Activated B cell treated with CpG ODN at 0.5 μM for 24 hours (primary cell): ENCODE measurements at regions not wholly inside any gene's neighbourhood (a gene's known extent, or its start where the extent isn't known, plus 50 kb on each side); places are given as distances from the start of the nearest gene placed in this dataset.
A peak's percentile ranks its signal among the peaks of the same experiment; 100 is the strongest.

Source experiments
- ATAC-seq: fragments of 200-7000 bp; cut with Tn5 transposase; one replicate; pipeline ENCODE4 v1.10.0; 2021; ENCODE audit warnings: low read depth, mild to moderate bottlenecking, moderate library complexity
- CTCF ChIA-PET: fragments of 350-600 bp; sonication (Branson Sonifier 250); formaldehyde crosslinking; loops from one replicate; lab custom pipeline; 2021; ENCODE audit warnings: antibody characterized with exemption; lab: Charles Lee
- POLR2A ChIA-PET: fragments of 350-600 bp; sonication (Branson Sonifier 250); formaldehyde crosslinking; loops from one replicate; lab custom pipeline; 2021; ENCODE audit warnings: antibody characterized with exemption; lab: Charles Lee
- DNase-seq: peaks from one replicate; pipeline ENCODE4 v3.0.0; 2022
- H3K27ac Mint-ChIP-seq: one replicate; pipeline ENCODE4 v1.8.0; 2020; ENCODE audit warnings: mixed read lengths
- H3K27me3 Mint-ChIP-seq: one replicate; pipeline ENCODE4 v1.8.0; 2021; ENCODE audit warnings: mixed read lengths
- H3K36me3 Mint-ChIP-seq: one replicate; pipeline ENCODE4 v1.8.0; 2021; ENCODE audit warnings: low read depth, mixed read lengths
- H3K4me1 Mint-ChIP-seq: one replicate; pipeline ENCODE4 v1.8.0; 2021; ENCODE audit warnings: mixed read lengths
- H3K4me3 Mint-ChIP-seq: one replicate; pipeline ENCODE4 v1.8.0; 2020; ENCODE audit warnings: mild to moderate bottlenecking, mixed read lengths
- H3K9me3 Mint-ChIP-seq: one replicate; pipeline ENCODE4 v1.8.0; 2020; ENCODE audit warnings: mixed read lengths
- CTCF ChIP-seq: fragments of 200-600 bp; IDR thresholded peaks from one replicate; pipeline ENCODE4 v1.8.0; 2022; ENCODE audit warnings: antibody characterized with exemption, mild to moderate bottlenecking
- intact Hi-C: fragments of 100-400 bp; cut with micrococcal nuclease; formaldehyde crosslinking; loops from one replicate; pipeline ENCODE4 v1.15.1; 2024

GRCh38 chr2:53435610-53436009 is 332.0 kb upstream of the CHAC2 start:
- Mint-ChIP-seq H3K27ac (no peak overlapping the region), H3K9me3 (no peaks in the 10 kb centered on the region), H3K4me3 (no peak overlapping the region), H3K4me1 (no peaks in the 10 kb centered on the region), H3K36me3 (no peaks in the 10 kb centered on the region), H3K27me3 (no peaks in the 10 kb centered on the region)
- ChIA-PET POLR2A (no interaction called here), CTCF (no interaction called here)
- TF ChIP-seq CTCF, result no peak
- DNase-seq (no peak), ATAC-seq (no peak)
- intact Hi-C loops, result no loop called here

GRCh38 chr2:53434466-53434865 is 333.1 kb upstream of the CHAC2 start:
- H3K4me1 Mint-ChIP-seq, result no peaks in the 10 kb centered on the region
- intact Hi-C loops, result no loop called here
- CTCF ChIA-PET, result no interaction called here
- no peaks in the 10 kb centered on the region for H3K36me3 Mint-ChIP-seq
- no peak for DNase-seq
- no peaks in the 10 kb centered on the region for H3K27me3 Mint-ChIP-seq
- H3K9me3 Mint-ChIP-seq, result no peaks in the 10 kb centered on the region
- no peak for TF ChIP-seq CTCF
- POLR2A ChIA-PET, result no interaction called here
- no peak overlapping the region for H3K27ac Mint-ChIP-seq
- no peak overlapping the region for H3K4me3 Mint-ChIP-seq
- ATAC-seq, result no peak

- Mint-ChIP-seq H3K4me1 (no peaks in the 10 kb centered on the region), H3K27me3 (no peaks in the 10 kb centered on the region), H3K27ac (no peak overlapping the region), H3K9me3 (no peaks in the 10 kb centered on the region), H3K36me3 (no peaks in the 10 kb centered on the region), H3K4me3 (no peak overlapping the region)
- TF ChIP-seq CTCF, result no peak
- POLR2A ChIA-PET, result no interaction called here
- intact Hi-C loops, result no loop called here
- CTCF ChIA-PET, result no interaction called here
- no peak for ATAC-seq
- no peak for DNase-seq
Measured at GRCh38 chr2:53432936-53433335, 334.7 kb upstream of the CHAC2 start.

DNA sequence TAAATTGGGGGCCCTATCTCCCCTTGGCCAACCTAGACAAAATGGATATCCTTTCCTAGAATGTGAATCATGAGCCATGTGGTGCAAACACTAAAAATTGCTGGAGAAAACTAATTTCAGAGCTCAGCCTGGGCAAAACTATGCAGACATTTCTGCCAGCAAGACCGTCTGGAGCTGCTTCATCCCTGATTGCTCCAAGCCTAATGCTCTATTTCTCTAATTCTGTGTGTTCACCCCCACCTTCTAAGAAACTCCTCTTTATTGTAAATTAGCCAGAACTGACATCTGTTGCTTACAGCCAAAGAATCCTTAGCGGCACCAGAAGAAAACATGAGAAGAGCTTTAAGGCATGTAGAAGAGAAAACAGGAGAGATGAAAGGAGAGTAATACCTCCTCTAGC is 337.7 kb upstream of the CHAC2 start:
- DNase-seq (no peak), ATAC-seq (no peak)
- POLR2A ChIA-PET, result no interaction called here
- no peaks in the 10 kb centered on the region for H3K27me3 Mint-ChIP-seq
- no peak for TF ChIP-seq CTCF
- peaks cover 3% of the 10 kb centered on the region for H3K4me1 Mint-ChIP-seq
- CTCF ChIA-PET, result no interaction called here
- no peaks in the 10 kb centered on the region for H3K36me3 Mint-ChIP-seq
- H3K27ac Mint-ChIP-seq, result no peak overlapping the region
- no peaks in the 10 kb centered on the region for H3K9me3 Mint-ChIP-seq
- no peak overlapping the region for H3K4me3 Mint-ChIP-seq
- intact Hi-C loops, result loop anchor here (10.0 kb wide), 1 partner anchor 1275 kb away; no protein-coding TSS in a partner anchor

DNA sequence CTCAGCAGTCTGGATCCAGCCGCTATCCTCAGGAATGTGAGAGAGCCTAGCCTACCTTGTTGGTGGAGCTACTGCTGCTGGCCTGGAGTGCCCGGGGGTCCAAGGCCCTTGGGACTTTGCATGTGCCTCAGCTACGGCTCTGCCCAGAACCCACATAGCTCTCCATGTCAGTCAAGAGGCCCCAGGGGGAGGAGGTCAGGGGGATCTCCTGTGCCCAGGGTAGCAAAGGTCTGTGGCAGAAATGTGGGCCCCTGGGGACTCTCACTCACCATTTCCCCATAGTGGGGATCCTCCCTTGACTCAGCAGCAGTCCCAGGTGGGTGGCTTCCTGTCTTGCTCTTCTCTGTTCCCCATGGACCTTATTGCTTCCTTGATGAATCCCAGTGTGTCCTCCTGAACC is 342.7 kb upstream of the CHAC2 start:
- Mint-ChIP-seq H3K36me3 (no peaks in the 10 kb centered on the region), H3K4me1 (peaks cover 3% of the 10 kb centered on the region), H3K27ac (no peak overlapping the region), H3K4me3 (no peak overlapping the region), H3K9me3 (no peaks in the 10 kb centered on the region), H3K27me3 (no peaks in the 10 kb centered on the region)
- ATAC-seq (peak; percentile 21), DNase-seq (no peak)
- no peak for TF ChIP-seq CTCF
- intact Hi-C loops, result loop anchor here (10.0 kb wide), 1 partner anchor 1280 kb away; no protein-coding TSS in a partner anchor
- ChIA-PET POLR2A (no interaction called here), CTCF (no interaction called here)
